ENCODE measurements at regions not wholly inside any gene's neighbourhood (a gene's known extent, or its start where the extent isn't known, plus 50 kb on each side); places are given as distances from the start of the nearest gene placed in this dataset.
"Not testable (repeated sequence)": the region's sequence is repeated elsewhere in the genome, so short reads cannot be mapped to it uniquely, and the experiment has no call there.

- H3K27me3 ChIP-seq (ENCODE audit: low read depth), result no peaks in the 10 kb centered on the region
- no peaks in the 10 kb centered on the region for H3K4me1 ChIP-seq
- DNase-seq (ENCODE audit: low spot score in 2 of 2), result no peak
- in situ Hi-C loops (cut with MboI; ENCODE audit: low sequenced_read_pairs), result no loop called here
- H3K4me3 ChIP-seq, result no peak overlapping the region
- no peaks in the 10 kb centered on the region; the same call in 1 of the 2 replicates for H3K9me3 ChIP-seq
- no peaks in the 10 kb centered on the region for H3K36me3 ChIP-seq (replicated peaks)
Measured at GRCh38 chr10:23568996-23569395, 130.1 kb downstream of the OTUD1 start.

- H3K27me3 ChIP-seq (ENCODE audit: low read depth), result no peaks in the 10 kb centered on the region
- no peaks in the 10 kb centered on the region; the same call in 1 of the 2 replicates for H3K9me3 ChIP-seq
- no peak overlapping the region for H3K4me3 ChIP-seq
- in situ Hi-C loops (cut with MboI; ENCODE audit: low sequenced_read_pairs), result no loop called here
- H3K4me1 ChIP-seq, result no peaks in the 10 kb centered on the region
- DNase-seq (ENCODE audit: low spot score in 2 of 2), result no peak
- H3K36me3 ChIP-seq (replicated peaks), result no peaks in the 10 kb centered on the region
Measured at GRCh38 chr10:23571884-23572283, 133.0 kb downstream of the OTUD1 start.

- no peaks in the 10 kb centered on the region for H3K9me3 ChIP-seq
- no peaks in the 10 kb centered on the region for H3K4me1 ChIP-seq
- no peak for DNase-seq (ENCODE audit: low spot score in 2 of 2)
- H3K36me3 ChIP-seq (replicated peaks), result no peaks in the 10 kb centered on the region
- no peaks in the 10 kb centered on the region for H3K27me3 ChIP-seq (ENCODE audit: low read depth)
- in situ Hi-C loops (cut with MboI; ENCODE audit: low sequenced_read_pairs), result no loop called here
- H3K4me3 ChIP-seq, result no peak overlapping the region
Measured at GRCh38 chr10:23581906-23582450, 143.1 kb downstream of the OTUD1 start.

- H3K36me3 ChIP-seq (replicated peaks), result no peaks in the 10 kb centered on the region
- no peaks in the 10 kb centered on the region for H3K9me3 ChIP-seq
- H3K4me1 ChIP-seq, result no peaks in the 10 kb centered on the region
- in situ Hi-C loops (cut with MboI; ENCODE audit: low sequenced_read_pairs), result no loop called here
- H3K27me3 ChIP-seq (ENCODE audit: low read depth), result no peaks in the 10 kb centered on the region
- H3K4me3 ChIP-seq, result no peak overlapping the region
- DNase-seq (ENCODE audit: low spot score in 2 of 2), result no peak
Measured at GRCh38 chr10:23584396-23584795, 145.5 kb downstream of the OTUD1 start.

GRCh38 chr10:23585186-23585585 is 146.3 kb downstream of the OTUD1 start:
- Histone ChIP-seq H3K9me3 (no peaks in the 10 kb centered on the region), H3K4me3 (no peak overlapping the region), H3K27me3 (ENCODE audit: low read depth) (no peaks in the 10 kb centered on the region), H3K4me1 (no peaks in the 10 kb centered on the region), H3K36me3 (replicated peaks) (no peaks in the 10 kb centered on the region)
- DNase-seq (ENCODE audit: low spot score in 2 of 2), result no peak
- in situ Hi-C loops (cut with MboI; ENCODE audit: low sequenced_read_pairs), result no loop called here

GRCh38 chr10:23585666-23586065 is 146.8 kb downstream of the OTUD1 start:
- in situ Hi-C loops (cut with MboI; ENCODE audit: low sequenced_read_pairs), result no loop called here
- Histone ChIP-seq H3K36me3 (replicated peaks) (no peaks in the 10 kb centered on the region), H3K4me3 (no peak overlapping the region), H3K4me1 (no peaks in the 10 kb centered on the region), H3K9me3 (no peaks in the 10 kb centered on the region), H3K27me3 (ENCODE audit: low read depth) (no peaks in the 10 kb centered on the region)
- no peak for DNase-seq (ENCODE audit: low spot score in 2 of 2)

- in situ Hi-C loops (cut with MboI; ENCODE audit: low sequenced_read_pairs); H3K27me3 ChIP-seq (ENCODE audit: low read depth); H3K9me3 ChIP-seq; H3K36me3 ChIP-seq (replicated peaks); DNase-seq (ENCODE audit: low spot score in 2 of 2); H3K4me1 ChIP-seq; H3K4me3 ChIP-seq: not testable (repeated sequence)
Measured at GRCh38 chr10:23595278-23595677, 156.4 kb downstream of the OTUD1 start.

- in situ Hi-C loops (cut with MboI; ENCODE audit: low sequenced_read_pairs), result no loop called here
- H3K4me1 ChIP-seq, result no peaks in the 10 kb centered on the region
- no peaks in the 10 kb centered on the region for H3K9me3 ChIP-seq
- H3K27me3 ChIP-seq (ENCODE audit: low read depth), result no peaks in the 10 kb centered on the region
- no peaks in the 10 kb centered on the region for H3K36me3 ChIP-seq (replicated peaks)
- DNase-seq (ENCODE audit: low spot score in 2 of 2), result no peak
- no peak overlapping the region for H3K4me3 ChIP-seq
Measured at GRCh38 chr10:23604613-23605012, 165.7 kb downstream of the OTUD1 start.

- no peaks in the 10 kb centered on the region for H3K9me3 ChIP-seq
- H3K4me3 ChIP-seq, result no peak overlapping the region
- in situ Hi-C loops (cut with MboI; ENCODE audit: low sequenced_read_pairs), result no loop called here
- DNase-seq (ENCODE audit: low spot score in 2 of 2), result no peak
- H3K27me3 ChIP-seq (ENCODE audit: low read depth), result no peaks in the 10 kb centered on the region
- no peaks in the 10 kb centered on the region for H3K36me3 ChIP-seq (replicated peaks)
- H3K4me1 ChIP-seq, result no peaks in the 10 kb centered on the region
Measured at GRCh38 chr10:23606456-23606855, 167.6 kb downstream of the OTUD1 start.

GRCh38 chr10:23608926-23609325 is 170.1 kb downstream of the OTUD1 start:
- Histone ChIP-seq H3K4me3 (no peak overlapping the region), H3K27me3 (ENCODE audit: low read depth) (no peaks in the 10 kb centered on the region), H3K4me1 (no peaks in the 10 kb centered on the region), H3K36me3 (replicated peaks) (no peaks in the 10 kb centered on the region), H3K9me3 (no peaks in the 10 kb centered on the region)
- in situ Hi-C loops (cut with MboI; ENCODE audit: low sequenced_read_pairs), result no loop called here
- no peak for DNase-seq (ENCODE audit: low spot score in 2 of 2)

- in situ Hi-C loops (cut with MboI; ENCODE audit: low sequenced_read_pairs), result no loop called here
Measured at GRCh38 chr10:23610626-23611307, 171.9 kb downstream of the OTUD1 start.

GRCh38 chr10:23611308-23612029 is 172.6 kb downstream of the OTUD1 start:
- in situ Hi-C loops (cut with MboI; ENCODE audit: low sequenced_read_pairs), result no loop called here

More at GRCh38 chr10:23610626-23611307, 171.9 kb downstream of the OTUD1 start:
- Histone ChIP-seq H3K4me3 (no peak overlapping the region), H3K4me1 (no peaks in the 10 kb centered on the region), H3K36me3 (replicated peaks) (no peaks in the 10 kb centered on the region), H3K27me3 (ENCODE audit: low read depth) (no peaks in the 10 kb centered on the region), H3K9me3 (no peaks in the 10 kb centered on the region)
- no peak for DNase-seq (ENCODE audit: low spot score in 2 of 2)

GRCh38 chr10:23613900-23614299 is 175.0 kb downstream of the OTUD1 start:
- H3K36me3 ChIP-seq (replicated peaks), result no peaks in the 10 kb centered on the region
- in situ Hi-C loops (cut with MboI; ENCODE audit: low sequenced_read_pairs), result no loop called here
- H3K27me3 ChIP-seq (ENCODE audit: low read depth), result no peaks in the 10 kb centered on the region
- H3K4me3 ChIP-seq, result no peak overlapping the region
- H3K4me1 ChIP-seq, result no peaks in the 10 kb centered on the region
- H3K9me3 ChIP-seq, result no peaks in the 10 kb centered on the region
- no peak for DNase-seq (ENCODE audit: low spot score in 2 of 2)

More at GRCh38 chr10:23611308-23612029, 172.6 kb downstream of the OTUD1 start:
- Histone ChIP-seq H3K9me3 (no peaks in the 10 kb centered on the region), H3K27me3 (ENCODE audit: low read depth) (no peaks in the 10 kb centered on the region), H3K4me1 (no peaks in the 10 kb centered on the region), H3K36me3 (replicated peaks) (no peaks in the 10 kb centered on the region), H3K4me3 (no peak overlapping the region)
- no peak for DNase-seq (ENCODE audit: low spot score in 2 of 2)

GRCh38 chr10:23614483-23614882 is 175.6 kb downstream of the OTUD1 start:
- Histone ChIP-seq H3K4me3 (no peak overlapping the region), H3K27me3 (ENCODE audit: low read depth) (no peaks in the 10 kb centered on the region), H3K9me3 (no peaks in the 10 kb centered on the region), H3K4me1 (no peaks in the 10 kb centered on the region), H3K36me3 (replicated peaks) (no peaks in the 10 kb centered on the region)
- in situ Hi-C loops (cut with MboI; ENCODE audit: low sequenced_read_pairs), result no loop called here
- DNase-seq (ENCODE audit: low spot score in 2 of 2), result no peak
